ENCODE measurements at regions not wholly inside any gene's neighbourhood (a gene's known extent, or its start where the extent isn't known, plus 50 kb on each side); places are given as distances from the start of the nearest gene placed in this dataset.

DNA sequence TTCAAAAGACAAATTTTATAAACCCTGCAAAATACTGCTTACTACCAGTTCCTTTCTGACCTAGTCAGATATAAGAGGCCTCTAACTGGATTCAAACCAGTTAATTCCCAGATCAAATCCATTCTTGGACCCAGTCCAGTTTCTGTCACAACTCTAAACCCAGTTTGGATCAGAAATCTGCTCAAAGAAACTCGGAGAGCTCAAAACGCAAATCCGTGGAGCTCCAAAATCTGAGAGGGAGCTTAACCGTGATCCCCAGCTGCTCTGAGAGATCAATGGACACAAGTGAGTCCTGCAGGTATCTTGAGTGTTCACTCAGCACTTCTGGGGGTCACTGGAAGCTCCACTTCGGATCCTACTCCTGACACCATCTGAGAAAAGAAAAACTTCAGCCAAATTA lies 348.1 kb upstream of the PTGER4 start:
- Histone ChIP-seq H3K27me3 (ENCODE audit: control insufficient read depth, insufficient read depth, low read length) (no peaks in the 10 kb centered on the region), H3K27ac (ENCODE audit: low read length) (no peak overlapping the region), H3K9me3 (ENCODE audit: control insufficient read depth, low read depth, low read length) (no peaks in the 10 kb centered on the region), H3K4me1 (ENCODE audit: control insufficient read depth, insufficient read depth, low read length) (no peaks in the 10 kb centered on the region), H3K4me3 (ENCODE audit: low read length) (no peak overlapping the region), H3K36me3 (ENCODE audit: control insufficient read depth, insufficient read depth, low read length) (no peaks in the 10 kb centered on the region)
- no peak for DNase-seq
- 100% methylated on average over 2 of the region's 5 CpGs for WGBS (ENCODE audit: insufficient coverage, low lambda C conversion rate)

DNA sequence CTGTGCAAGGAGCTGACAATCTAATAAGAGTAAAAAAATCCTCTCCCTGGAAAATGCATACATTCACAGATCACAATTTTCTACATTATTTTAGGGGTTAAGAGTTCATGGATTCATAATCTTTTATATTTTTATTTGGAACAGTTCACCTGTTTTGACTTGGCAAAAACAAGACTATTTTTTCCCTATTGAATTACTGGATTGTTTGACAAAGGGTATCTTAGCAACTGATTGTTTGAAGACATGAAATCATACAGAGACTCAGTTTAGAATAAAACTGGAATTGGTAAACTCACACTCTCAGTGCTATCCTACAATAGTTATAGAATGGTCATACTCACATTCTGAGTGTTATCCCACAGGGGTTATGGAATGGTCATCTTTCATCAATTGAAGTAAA lies 358.2 kb upstream of the PTGER4 start:
- no peaks in the 10 kb centered on the region for H3K9me3 ChIP-seq (ENCODE audit: control insufficient read depth, low read depth, low read length)
- H3K36me3 ChIP-seq (ENCODE audit: control insufficient read depth, insufficient read depth, low read length) = no peaks in the 10 kb centered on the region
- no peak overlapping the region for H3K4me3 ChIP-seq (ENCODE audit: low read length)
- no peak overlapping the region for H3K27ac ChIP-seq (ENCODE audit: low read length)
- DNase-seq = no peak
- H3K27me3 ChIP-seq (ENCODE audit: control insufficient read depth, insufficient read depth, low read length) = no peaks in the 10 kb centered on the region
- no peaks in the 10 kb centered on the region for H3K4me1 ChIP-seq (ENCODE audit: control insufficient read depth, insufficient read depth, low read length)

GRCh38 chr5:40318395-40318794 lies 361.3 kb upstream of the PTGER4 start:
- Histone ChIP-seq H3K27ac (ENCODE audit: low read length) (no peak overlapping the region), H3K4me3 (ENCODE audit: low read length) (no peak overlapping the region), H3K9me3 (ENCODE audit: control insufficient read depth, low read depth, low read length) (no peaks in the 10 kb centered on the region), H3K36me3 (ENCODE audit: control insufficient read depth, insufficient read depth, low read length) (no peaks in the 10 kb centered on the region), H3K27me3 (ENCODE audit: control insufficient read depth, insufficient read depth, low read length) (no peaks in the 10 kb centered on the region), H3K4me1 (ENCODE audit: control insufficient read depth, insufficient read depth, low read length) (no peaks in the 10 kb centered on the region)
- no peak for DNase-seq

- H3K4me3 ChIP-seq (ENCODE audit: low read length) = no peak overlapping the region
- H3K9me3 ChIP-seq (ENCODE audit: control insufficient read depth, low read depth, low read length) = no peaks in the 10 kb centered on the region
- DNase-seq = no peak
- no peaks in the 10 kb centered on the region for H3K4me1 ChIP-seq (ENCODE audit: control insufficient read depth, insufficient read depth, low read length)
- no peak overlapping the region for H3K27ac ChIP-seq (ENCODE audit: low read length)
- H3K27me3 ChIP-seq (ENCODE audit: control insufficient read depth, insufficient read depth, low read length) = no peaks in the 10 kb centered on the region
- H3K36me3 ChIP-seq (ENCODE audit: control insufficient read depth, insufficient read depth, low read length) = no peaks in the 10 kb centered on the region
- 83% methylated on average over 1 of the region's 3 CpGs for WGBS (ENCODE audit: insufficient coverage, low lambda C conversion rate)
These were observed 362.7 kb upstream of the PTGER4 start for GRCh38 chr5:40317023-40317422.

GRCh38 chr5:40315126-40315525 lies 364.6 kb upstream of the PTGER4 start:
- Histone ChIP-seq H3K4me3 (ENCODE audit: low read length) (no peak overlapping the region), H3K36me3 (ENCODE audit: control insufficient read depth, insufficient read depth, low read length) (no peaks in the 10 kb centered on the region), H3K27ac (ENCODE audit: low read length) (no peak overlapping the region), H3K9me3 (ENCODE audit: control insufficient read depth, low read depth, low read length) (no peaks in the 10 kb centered on the region), H3K27me3 (ENCODE audit: control insufficient read depth, insufficient read depth, low read length) (no peaks in the 10 kb centered on the region), H3K4me1 (ENCODE audit: control insufficient read depth, insufficient read depth, low read length) (no peaks in the 10 kb centered on the region)
- WGBS (ENCODE audit: insufficient coverage, low lambda C conversion rate) = 60% methylated on average over 1 of the region's 1 CpG
- no peak for DNase-seq

DNA sequence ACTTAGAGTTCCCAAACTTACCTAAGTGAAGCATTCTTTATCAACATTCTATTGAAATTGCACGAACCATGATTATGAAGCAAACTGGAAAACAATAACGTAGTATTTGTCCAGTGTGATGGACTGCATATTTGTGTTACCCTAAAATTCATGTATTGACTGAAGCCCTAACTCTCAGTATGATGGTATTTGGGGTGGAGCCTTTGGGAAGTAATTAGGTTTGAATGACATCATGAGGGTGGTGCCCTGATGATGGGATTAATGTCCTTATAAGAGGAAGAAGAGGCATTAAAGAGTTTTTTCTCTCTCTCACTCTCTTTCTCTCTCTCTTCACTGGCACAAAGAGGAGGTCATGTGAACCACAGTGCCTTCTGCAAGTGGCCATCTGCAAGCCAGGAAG lies 365.4 kb upstream of the PTGER4 start:
- no peaks in the 10 kb centered on the region for H3K27me3 ChIP-seq (ENCODE audit: control insufficient read depth, insufficient read depth, low read length)
- H3K4me1 ChIP-seq (ENCODE audit: control insufficient read depth, insufficient read depth, low read length) = no peaks in the 10 kb centered on the region
- WGBS (ENCODE audit: insufficient coverage, low lambda C conversion rate) = 100% methylated on average over 1 of the region's 2 CpGs
- H3K36me3 ChIP-seq (ENCODE audit: control insufficient read depth, insufficient read depth, low read length) = no peaks in the 10 kb centered on the region
- no peak overlapping the region for H3K4me3 ChIP-seq (ENCODE audit: low read length)
- no peak overlapping the region for H3K27ac ChIP-seq (ENCODE audit: low read length)
- no peaks in the 10 kb centered on the region for H3K9me3 ChIP-seq (ENCODE audit: control insufficient read depth, low read depth, low read length)
- DNase-seq = no peak

GRCh38 chr5:40312205-40312604 lies 367.5 kb upstream of the PTGER4 start:
- Histone ChIP-seq H3K9me3 (ENCODE audit: control insufficient read depth, low read depth, low read length) (no peaks in the 10 kb centered on the region), H3K4me1 (ENCODE audit: control insufficient read depth, insufficient read depth, low read length) (no peaks in the 10 kb centered on the region), H3K36me3 (ENCODE audit: control insufficient read depth, insufficient read depth, low read length) (no peaks in the 10 kb centered on the region), H3K4me3 (ENCODE audit: low read length) (no peak overlapping the region), H3K27me3 (ENCODE audit: control insufficient read depth, insufficient read depth, low read length) (no peaks in the 10 kb centered on the region), H3K27ac (ENCODE audit: low read length) (no peak overlapping the region)
- no peak for DNase-seq
- 86% methylated on average over 1 of the region's 2 CpGs for WGBS (ENCODE audit: insufficient coverage, low lambda C conversion rate)

DNA sequence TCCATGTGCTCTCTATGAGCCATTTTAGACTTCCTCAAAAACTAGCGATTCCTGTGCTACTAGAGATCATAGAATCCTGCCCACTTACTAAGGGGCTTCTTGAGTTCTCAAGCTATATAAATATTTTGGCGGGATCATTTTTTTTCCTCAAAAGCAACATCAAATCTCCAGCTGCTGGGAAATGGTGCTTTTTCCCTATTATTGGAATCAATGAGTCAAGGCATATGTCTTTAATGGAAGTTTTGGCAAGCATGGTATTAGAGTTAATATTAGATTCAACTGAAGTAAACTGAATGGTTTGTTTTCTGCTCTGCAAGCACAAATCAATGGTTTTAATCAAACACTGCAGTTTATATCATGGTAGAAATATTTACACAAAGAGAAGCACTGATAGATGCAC lies 369.9 kb upstream of the PTGER4 start:
- no peak overlapping the region for H3K4me3 ChIP-seq (ENCODE audit: low read length)
- no peaks in the 10 kb centered on the region for H3K9me3 ChIP-seq (ENCODE audit: control insufficient read depth, low read depth, low read length)
- no peaks in the 10 kb centered on the region for H3K27me3 ChIP-seq (ENCODE audit: control insufficient read depth, insufficient read depth, low read length)
- H3K36me3 ChIP-seq (ENCODE audit: control insufficient read depth, insufficient read depth, low read length) = no peaks in the 10 kb centered on the region
- DNase-seq = no peak
- no peaks in the 10 kb centered on the region for H3K4me1 ChIP-seq (ENCODE audit: control insufficient read depth, insufficient read depth, low read length)
- WGBS (ENCODE audit: insufficient coverage, low lambda C conversion rate) = 100% methylated on average over 2 of the region's 2 CpGs
- no peak overlapping the region for H3K27ac ChIP-seq (ENCODE audit: low read length)

DNA sequence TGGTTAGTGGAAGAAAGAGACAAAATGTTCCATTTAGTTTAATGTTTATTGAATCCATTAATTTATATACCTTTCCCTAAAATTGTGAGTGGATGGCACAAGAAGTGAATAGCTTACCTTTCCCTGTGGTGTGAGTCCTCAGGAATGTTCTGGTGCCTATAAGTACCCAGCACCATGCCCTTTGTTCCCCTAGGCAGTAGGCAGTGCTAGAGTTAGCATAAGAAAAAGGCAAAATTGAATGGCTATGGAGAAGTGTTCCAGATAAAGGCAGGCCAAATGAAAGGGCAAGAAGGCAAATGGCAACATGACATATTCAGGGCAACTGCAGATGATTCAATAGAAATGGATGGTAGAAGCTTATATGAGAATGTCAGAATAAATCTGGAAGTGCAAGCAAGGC lies 370.8 kb upstream of the PTGER4 start:
- H3K4me3 ChIP-seq (ENCODE audit: low read length) = no peak overlapping the region
- no peak overlapping the region for H3K27ac ChIP-seq (ENCODE audit: low read length)

DNA sequence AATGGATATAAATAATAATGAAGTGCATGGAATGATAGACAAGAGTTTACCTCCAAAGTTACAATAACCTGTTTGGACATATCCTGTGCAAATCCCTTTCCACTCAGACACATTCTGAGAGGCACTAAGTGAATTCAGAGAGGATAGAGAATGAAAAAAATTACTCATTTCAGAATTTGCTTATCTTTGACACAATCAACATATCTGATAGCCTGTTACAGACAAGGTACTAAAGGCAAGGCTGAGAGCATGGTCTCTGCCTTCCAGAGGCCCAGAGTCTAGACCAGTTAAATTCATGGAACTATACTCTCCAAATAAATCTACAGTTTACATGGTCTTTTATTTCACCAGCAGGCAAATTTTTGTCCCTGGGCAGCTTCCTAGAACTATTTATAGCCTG lies 371.8 kb upstream of the PTGER4 start:
- Histone ChIP-seq H3K36me3 (ENCODE audit: control insufficient read depth, insufficient read depth, low read length) (no peaks in the 10 kb centered on the region), H3K27ac (ENCODE audit: low read length) (no peak overlapping the region), H3K27me3 (ENCODE audit: control insufficient read depth, insufficient read depth, low read length) (no peaks in the 10 kb centered on the region), H3K4me3 (ENCODE audit: low read length) (no peak overlapping the region), H3K9me3 (ENCODE audit: control insufficient read depth, low read depth, low read length) (no peaks in the 10 kb centered on the region), H3K4me1 (ENCODE audit: control insufficient read depth, insufficient read depth, low read length) (no peaks in the 10 kb centered on the region)
- no peak for DNase-seq

More for the DNA sequence above, 370.8 kb upstream of the PTGER4 start:
- Histone ChIP-seq H3K27me3 (ENCODE audit: control insufficient read depth, insufficient read depth, low read length) (no peaks in the 10 kb centered on the region), H3K4me1 (ENCODE audit: control insufficient read depth, insufficient read depth, low read length) (no peaks in the 10 kb centered on the region), H3K36me3 (ENCODE audit: control insufficient read depth, insufficient read depth, low read length) (no peaks in the 10 kb centered on the region), H3K9me3 (ENCODE audit: control insufficient read depth, low read depth, low read length) (no peaks in the 10 kb centered on the region)
- no peak for DNase-seq

GRCh38 chr5:40306869-40307487 lies 372.7 kb upstream of the PTGER4 start:
- Histone ChIP-seq H3K9me3 (ENCODE audit: control insufficient read depth, low read depth, low read length) (no peaks in the 10 kb centered on the region), H3K4me3 (ENCODE audit: low read length) (no peak overlapping the region), H3K27ac (ENCODE audit: low read length) (no peak overlapping the region), H3K36me3 (ENCODE audit: control insufficient read depth, insufficient read depth, low read length) (no peaks in the 10 kb centered on the region), H3K27me3 (ENCODE audit: control insufficient read depth, insufficient read depth, low read length) (no peaks in the 10 kb centered on the region), H3K4me1 (ENCODE audit: control insufficient read depth, insufficient read depth, low read length) (no peaks in the 10 kb centered on the region)
- WGBS (ENCODE audit: insufficient coverage, low lambda C conversion rate) = 100% methylated on average over 1 of the region's 2 CpGs
- DNase-seq = no peak

Data from large intestine (tissue), 3 donors.